Hematopoietic multipotent progenitor cell treated with erythropoietin and hydrocortisone succinate and interleukin-3 and kit ligand, for 8 days (in vitro differentiated cells): ENCODE measurements at regions not wholly inside any gene's neighbourhood (a gene's known extent, or its start where the extent isn't known, plus 50 kb on each side); places are given as distances from the start of the nearest gene placed in this dataset.
A peak's percentile ranks its signal among the peaks of the same experiment; 100 is the strongest.
"Not testable (repeated sequence)": the region's sequence is repeated elsewhere in the genome, so short reads cannot be mapped to it uniquely, and the experiment has no call there.

Experiments
- DNase-seq: peaks from one replicate; pipeline ENCODE4 v3.0.0-alpha.2; 2015

- no peak for DNase-seq
These were observed 1122.8 kb downstream of the TYW1 start for GRCh38 chr7:68119411-68119810.

DNA sequence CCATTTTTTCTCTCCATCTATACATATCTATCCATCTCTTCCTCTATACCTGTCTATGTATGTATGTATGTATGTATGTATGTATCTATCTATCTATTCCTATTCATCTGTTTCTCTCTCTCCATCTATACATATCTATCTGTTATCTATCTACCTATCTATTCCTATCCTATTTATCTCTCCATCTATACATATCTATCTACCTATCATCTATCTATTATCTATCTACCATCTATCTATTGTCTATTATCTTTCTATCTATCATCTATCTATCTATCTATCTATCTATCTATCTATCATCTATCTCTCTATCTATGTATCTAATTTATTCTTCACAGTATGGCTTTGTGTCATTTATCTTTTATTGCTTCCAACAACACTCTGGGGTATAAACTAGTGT, 1124.4 kb downstream of the TYW1 start:
- DNase-seq = no peak

- DNase-seq = no peak
These were observed 1125.0 kb downstream of the TYW1 start for GRCh38 chr7:68121655-68122054.

DNA sequence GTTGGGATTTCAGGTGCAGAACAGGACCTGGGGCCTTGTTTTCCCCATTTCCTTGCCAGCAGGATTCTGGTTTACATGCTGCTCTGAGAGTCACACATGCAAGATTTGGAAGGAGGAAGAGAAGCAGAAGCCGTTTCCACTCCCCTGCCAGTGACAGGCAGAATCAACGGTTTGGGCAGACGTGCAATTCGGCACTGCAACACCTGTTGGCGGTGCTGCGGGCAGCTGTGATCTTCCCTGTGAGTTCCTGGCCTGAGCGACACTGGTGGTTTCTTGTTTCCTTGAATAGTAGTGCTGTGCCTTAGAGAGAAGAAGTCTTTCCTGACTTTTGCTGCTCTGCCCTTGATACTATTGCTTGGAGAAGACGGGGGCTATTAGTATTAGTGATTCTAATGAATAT, 1126.2 kb downstream of the TYW1 start:
- no peak for DNase-seq

DNA sequence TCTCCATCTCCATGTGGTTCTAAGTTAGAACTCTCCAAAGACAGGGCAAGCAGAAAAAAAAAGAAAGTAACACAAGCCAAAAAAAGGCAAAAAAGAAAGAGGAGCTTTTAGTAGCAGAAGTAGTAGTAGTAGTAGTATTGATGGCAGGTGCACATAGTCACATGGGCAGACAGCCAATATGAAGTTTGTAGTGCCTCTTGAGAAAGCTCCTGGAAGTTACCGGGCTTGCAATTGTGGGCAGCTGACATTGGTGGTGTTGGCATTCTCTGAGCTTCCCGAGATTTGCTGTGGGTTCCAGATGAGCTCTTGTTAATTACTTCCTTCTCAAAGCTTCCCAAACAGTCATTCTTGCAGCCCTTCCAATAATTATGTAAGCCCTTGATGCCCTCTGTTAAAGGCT, 1128.5 kb downstream of the TYW1 start:
- no peak for DNase-seq

GRCh38 chr7:68133045-68133444, 1136.4 kb downstream of the TYW1 start:
- no peak for DNase-seq

DNA sequence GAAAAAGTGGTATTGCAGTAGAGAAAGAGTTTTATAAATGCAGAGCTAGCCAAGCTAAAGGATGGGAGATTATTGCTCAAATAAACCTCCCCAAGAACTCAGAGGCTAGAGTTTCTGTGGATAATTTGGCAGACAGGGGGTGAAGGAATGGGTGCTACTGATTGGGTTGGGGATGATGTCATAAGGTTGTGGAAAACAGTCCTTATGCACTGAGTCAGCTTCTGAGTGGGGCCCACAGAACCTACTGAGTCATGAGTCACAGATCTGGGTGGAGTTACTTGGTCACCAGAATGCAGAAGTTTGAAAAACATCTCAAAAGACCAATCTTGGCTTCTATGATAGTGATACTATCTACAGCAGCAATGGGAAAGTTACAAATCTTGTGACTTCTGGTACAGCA, 1146.7 kb downstream of the TYW1 start:
- no peak for DNase-seq

- DNase-seq = no peak
These were observed 1150.3 kb downstream of the TYW1 start for GRCh38 chr7:68146983-68147382.

DNA sequence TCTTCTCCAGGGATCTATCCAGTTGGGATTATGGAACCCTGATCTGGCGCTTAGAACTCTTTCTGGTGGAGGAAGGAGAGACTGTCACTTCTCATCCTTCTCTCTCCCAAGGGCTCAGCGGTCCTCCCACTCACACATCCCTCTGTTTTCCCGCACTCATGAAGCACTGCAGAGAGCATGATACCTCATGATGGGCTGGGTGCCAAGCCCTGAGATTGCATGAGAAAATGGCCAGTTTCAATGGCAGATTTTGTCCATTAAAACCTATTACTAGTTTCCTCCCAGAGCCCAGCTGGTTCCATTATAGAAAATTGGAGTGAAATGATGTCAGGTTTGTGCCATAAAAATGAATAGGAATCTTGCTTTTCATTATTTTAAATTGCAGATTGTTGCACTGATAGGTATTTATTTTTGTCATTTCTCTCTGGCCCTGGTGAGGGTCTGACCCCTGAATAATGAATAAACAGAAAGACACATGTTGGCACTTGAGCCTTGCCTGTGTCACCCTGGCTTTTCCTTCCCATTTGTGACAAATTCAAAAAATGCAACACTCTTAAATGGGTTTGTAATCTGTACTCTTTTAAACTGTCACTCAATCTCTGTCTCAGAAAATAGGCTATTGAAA, 1151.1 kb downstream of the TYW1 start:
- no peak for DNase-seq

GRCh38 chr7:68148440-68148839, 1151.8 kb downstream of the TYW1 start:
- DNase-seq = no peak

- DNase-seq = no peak
These were observed 1155.6 kb downstream of the TYW1 start for GRCh38 chr7:68152205-68152604.

GRCh38 chr7:68155676-68156075, 1159.0 kb downstream of the TYW1 start:
- DNase-seq = no peak

DNA sequence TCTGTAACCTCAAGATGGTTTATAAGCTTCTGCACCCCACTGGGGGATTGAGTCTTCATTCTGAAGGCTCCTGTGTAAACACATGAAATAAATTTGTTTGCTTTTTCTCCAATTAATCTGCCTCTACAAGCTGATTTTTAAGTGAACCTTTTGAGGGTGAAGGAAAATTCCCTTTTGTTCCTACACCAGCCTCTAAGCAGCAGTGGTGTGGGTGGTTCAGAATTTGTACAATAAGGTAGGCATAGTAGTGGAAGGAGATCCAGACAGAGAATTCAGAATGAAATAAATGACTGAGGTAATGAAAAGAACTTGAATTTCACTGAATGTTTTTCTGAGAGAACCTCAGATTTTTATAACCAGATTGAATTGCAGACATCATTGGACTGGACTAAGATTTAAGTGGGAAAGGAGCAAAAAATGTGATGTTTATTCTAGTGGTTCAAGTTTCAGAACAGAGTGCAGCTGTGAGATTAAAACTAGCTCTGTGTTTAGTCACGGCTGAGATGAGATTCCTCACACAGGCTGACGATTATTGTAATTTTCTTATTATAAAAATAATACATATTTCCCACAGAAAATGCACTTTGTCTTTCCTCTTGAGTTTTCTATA, 1162.2 kb downstream of the TYW1 start:
- DNase-seq = no peak

- DNase-seq = no peak
These were observed 1166.1 kb downstream of the TYW1 start for GRCh38 chr7:68162712-68163111.

- no peak for DNase-seq
These were observed 1169.9 kb downstream of the TYW1 start for GRCh38 chr7:68166525-68166924.

- no peak for DNase-seq
These were observed 1176.9 kb downstream of the TYW1 start for GRCh38 chr7:68173513-68173912.

DNA sequence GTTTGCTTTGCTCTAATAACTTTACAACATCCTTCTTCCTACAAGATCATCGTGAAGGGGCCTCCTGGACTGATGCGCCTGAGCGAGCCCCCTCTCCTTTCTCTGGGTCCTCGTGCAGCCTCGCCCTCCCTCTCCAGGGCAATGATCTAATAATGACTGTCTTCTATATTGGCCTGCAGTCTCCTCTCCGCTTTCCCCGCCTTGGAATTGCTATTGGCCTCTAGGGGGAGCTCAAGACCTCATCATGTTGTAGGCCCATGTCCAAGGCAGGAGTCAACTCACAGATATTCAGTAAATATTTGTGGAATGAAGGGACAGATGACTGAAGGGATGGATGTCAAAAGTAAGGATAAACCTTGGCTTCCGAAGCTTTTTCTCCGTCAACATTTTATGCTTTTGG, 1180.3 kb downstream of the TYW1 start:
- DNase-seq = peak; percentile 44

DNA sequence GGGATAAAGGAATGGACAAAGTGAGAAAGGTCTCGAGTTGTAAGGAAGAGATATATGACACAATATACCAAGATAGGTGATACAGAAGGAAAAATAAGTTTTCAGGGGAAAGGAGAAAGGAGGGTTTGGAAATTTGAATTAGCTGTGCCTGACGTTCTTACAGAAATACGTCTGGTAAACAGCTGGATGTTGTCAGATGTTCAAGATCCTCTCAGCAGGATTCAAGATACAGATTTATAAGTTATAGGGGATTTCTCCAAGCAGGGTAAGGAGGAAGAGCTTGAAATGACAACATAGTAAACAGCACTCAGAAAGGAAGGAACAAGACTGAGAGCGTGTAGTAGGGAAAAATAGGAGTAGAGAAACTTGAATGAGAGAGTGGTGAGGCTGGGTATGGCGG, 1184.1 kb downstream of the TYW1 start:
- DNase-seq = no peak

DNA sequence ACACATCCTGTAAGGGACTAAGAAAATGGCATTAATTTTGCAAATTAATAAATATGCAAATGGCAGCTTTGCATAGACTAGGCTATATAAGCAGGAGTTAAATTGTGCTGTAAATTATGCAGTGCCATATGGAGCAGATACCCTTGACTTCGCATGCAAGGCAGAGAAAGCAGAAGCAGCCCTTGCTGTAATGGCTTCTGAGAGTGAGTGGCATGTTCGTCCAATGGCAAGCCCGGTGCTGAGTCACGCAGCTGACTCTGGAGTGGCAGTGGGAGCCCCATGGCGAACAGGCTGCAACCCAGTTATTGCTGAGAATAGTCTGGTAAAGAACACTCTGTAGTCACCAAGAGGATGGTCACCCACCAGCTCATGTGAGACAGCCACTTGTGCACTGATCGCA, 1186.5 kb downstream of the TYW1 start:
- DNase-seq = no peak

DNA sequence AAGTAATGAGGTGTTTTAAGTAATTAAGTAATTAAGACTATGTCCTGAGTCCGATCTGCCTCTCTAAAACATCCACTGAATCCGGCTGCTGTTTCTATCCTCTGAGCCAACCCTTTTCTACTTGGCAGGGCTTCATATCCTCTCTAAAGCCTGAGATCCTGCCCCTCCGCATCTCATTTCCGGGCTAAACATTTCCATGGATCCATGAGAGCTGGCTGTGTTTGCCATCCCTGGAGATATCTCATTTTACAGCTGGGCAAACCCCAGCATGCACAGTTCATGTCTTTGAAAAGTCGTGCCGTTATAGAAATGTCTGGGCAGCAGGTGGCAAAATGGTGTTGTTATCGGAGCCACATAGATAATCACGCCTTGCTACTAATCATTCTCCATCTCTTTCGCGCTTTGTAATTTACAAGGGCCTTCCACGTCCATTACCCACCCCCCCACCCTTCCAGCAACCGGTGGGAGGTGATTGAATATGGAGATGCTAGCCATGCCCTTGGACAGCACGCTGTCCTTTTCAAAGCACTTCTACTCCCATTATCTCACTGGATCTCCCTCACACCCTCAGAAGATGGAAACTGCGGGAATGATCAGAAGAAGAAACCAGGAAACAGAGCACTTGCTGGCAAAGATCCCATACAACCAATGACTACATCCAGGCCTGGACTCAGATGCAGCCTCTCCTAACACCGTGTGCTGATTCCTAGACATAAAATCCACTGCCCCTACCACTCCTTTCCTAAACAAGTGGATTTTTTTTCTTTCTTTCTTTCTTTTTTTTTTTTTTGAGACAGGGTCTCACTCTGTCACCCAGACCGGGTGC, 1189.2 kb downstream of the TYW1 start:
- DNase-seq = no peak

DNA sequence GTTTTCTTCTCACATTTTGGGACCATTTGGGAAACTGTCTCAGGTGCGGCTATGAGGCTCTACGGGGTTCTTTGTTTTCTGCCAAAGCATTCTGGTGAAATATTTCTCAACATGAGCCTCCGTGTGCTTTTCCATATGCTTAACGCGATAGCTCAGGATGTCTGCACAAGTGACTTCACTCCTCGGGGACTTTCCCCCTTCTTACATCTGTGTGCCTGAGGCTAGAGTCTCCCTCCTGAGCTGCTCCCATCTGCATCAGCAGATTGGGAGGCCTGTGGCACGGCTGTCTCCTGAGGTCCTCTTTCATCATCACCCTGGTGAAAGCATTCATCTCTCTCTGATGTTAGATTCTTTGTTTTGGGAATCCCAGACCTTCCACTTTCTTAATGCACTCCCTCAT, 1190.9 kb downstream of the TYW1 start:
- no peak for DNase-seq

- no peak for DNase-seq
These were observed 1196.3 kb downstream of the TYW1 start for GRCh38 chr7:68192941-68193340.

DNA sequence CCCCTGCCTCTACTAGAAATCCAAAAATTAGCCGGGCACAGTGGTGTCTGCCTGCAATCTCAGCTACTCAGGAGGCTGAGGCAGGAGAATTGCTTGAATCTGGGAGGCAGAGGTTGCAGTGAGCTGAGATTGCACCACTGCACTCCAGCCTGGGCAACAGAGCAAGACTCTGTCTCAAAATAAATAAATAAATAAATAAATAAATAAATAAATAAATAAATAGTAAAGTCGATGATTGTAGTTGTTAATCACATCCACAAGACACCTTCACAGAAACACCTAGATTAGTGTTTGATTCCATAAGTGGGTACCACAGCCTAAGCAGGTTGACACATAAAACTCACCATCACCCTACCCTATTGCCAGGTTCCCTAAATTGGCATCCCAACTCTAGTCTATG, 1199.0 kb downstream of the TYW1 start:
- not testable (repeated sequence) for DNase-seq

- no peak for DNase-seq
These were observed 1203.5 kb downstream of the TYW1 start for GRCh38 chr7:68200051-68200670.
